SJCRH30 (cell line): ENCODE measurements at regions not wholly inside any gene's neighbourhood (a gene's known extent, or its start where the extent isn't known, plus 50 kb on each side); places are given as distances from the start of the nearest gene placed in this dataset.

ENCODE experiments used
- DNase-seq, 2 experiments: peaks; one replicate each; pipeline ENCODE4 v3.0.0-alpha.2; 2015 to 2020
- H3K27ac ChIP-seq: fragments of 250-450 bp; sonication (Bioruptor Pico); 2 replicates; pipeline ENCODE4 v1.5.1; 2020; ENCODE audit warnings: mild to moderate bottlenecking, moderate library complexity
- H3K27me3 ChIP-seq: fragments of 250-450 bp; sonication (Bioruptor Pico); 2 replicates; pipeline ENCODE4 v1.5.1; 2020; ENCODE audit warnings: mild to moderate bottlenecking, moderate library complexity
- H3K36me3 ChIP-seq: fragments of 250-450 bp; sonication (Bioruptor Pico); 2 replicates; pipeline ENCODE4 v1.5.1; 2020; ENCODE audit warnings: mild to moderate bottlenecking, moderate library complexity
- H3K4me1 ChIP-seq: fragments of 250-450 bp; sonication (Bioruptor Pico); 2 replicates; pipeline ENCODE4 v1.5.1; 2020; ENCODE audit warnings: mild to moderate bottlenecking, moderate library complexity
- H3K4me3 ChIP-seq: fragments of 250-450 bp; sonication (Bioruptor Pico); 2 replicates; pipeline ENCODE4 v1.5.1; 2020; ENCODE audit warnings: mild to moderate bottlenecking, moderate library complexity
- H3K9me3 ChIP-seq: fragments of 250-450 bp; sonication (Bioruptor Pico); replicated peaks from 2 replicates; pipeline ENCODE4 v1.5.1; 2020; ENCODE audit warnings: mild to moderate bottlenecking, moderate library complexity

DNA sequence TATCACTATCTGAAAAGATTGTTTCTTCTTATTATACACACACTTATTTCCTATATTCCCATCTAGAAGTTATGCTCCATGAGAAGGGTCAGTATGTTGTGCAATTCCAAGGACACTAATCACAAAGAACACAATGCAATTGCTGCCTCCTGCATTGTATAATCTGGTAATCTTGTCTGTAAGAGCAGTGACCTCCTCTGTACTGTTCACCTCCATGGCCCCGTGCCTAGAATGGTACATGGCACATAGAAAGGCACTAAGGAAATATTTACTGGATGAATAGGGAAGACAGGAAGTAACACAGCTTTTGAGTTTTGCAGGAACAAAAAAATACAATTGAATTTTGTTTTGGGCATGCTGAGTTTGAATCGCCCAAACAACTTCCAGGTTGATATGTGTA, 214.6 kb upstream of the SALL1 start:
- Histone ChIP-seq H3K4me1 (no peaks in the 10 kb centered on the region), H3K9me3 (no peaks in the 10 kb centered on the region), H3K27me3 (no peaks in the 10 kb centered on the region), H3K4me3 (no peak overlapping the region), H3K36me3 (no peaks in the 10 kb centered on the region), H3K27ac (no peak overlapping the region)
- DNase-seq: no peak

DNA sequence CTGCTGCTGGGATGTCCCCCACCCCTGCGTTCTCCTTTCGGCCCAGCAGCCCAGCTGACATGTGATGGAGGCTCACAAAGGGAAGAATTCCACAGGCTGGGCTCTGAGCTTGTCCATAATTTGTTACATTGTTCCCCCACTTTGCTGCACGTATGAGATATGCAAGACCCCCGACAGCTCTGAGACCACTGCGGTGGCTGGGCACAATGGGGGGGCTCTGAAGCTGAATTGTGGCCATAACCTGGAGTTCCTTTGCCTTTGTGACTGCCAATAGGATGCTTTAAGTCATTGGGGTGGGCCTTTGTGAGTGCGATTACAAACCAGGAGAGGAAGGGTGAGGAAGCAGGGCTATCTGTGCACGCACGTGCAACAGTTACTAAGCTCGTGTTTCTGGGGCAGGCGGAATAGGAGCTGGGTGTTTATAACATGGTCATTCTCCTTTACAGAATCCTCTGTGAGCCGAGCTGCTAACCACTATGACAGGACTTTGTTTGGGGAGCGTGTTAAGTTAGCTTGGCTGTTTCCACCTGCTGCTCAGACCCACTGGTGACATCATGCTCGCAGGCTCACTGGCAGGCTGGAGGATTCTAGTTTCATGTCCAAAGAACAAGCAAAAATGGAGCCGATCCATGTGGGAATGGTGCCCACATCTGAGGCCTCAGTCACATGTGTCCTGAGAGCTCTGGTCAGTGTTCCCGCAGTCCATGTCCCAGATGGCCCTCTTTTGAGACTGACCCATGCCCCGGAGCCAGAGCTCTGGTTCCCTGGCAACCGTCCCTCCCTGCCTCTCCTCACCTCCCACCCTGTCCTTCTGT, 208.3 kb upstream of the SALL1 start:
- Histone ChIP-seq H3K27ac (no peak overlapping the region), H3K36me3 (no peaks in the 10 kb centered on the region), H3K4me1 (no peaks in the 10 kb centered on the region), H3K9me3 (no peaks in the 10 kb centered on the region), H3K27me3 (no peaks in the 10 kb centered on the region), H3K4me3 (no peak overlapping the region)
- DNase-seq: peak in 1 of 2 experiments; percentile 3

GRCh38 chr16:51357839-51358238, 206.8 kb upstream of the SALL1 start:
- H3K27ac ChIP-seq: no peak overlapping the region
- H3K27me3 ChIP-seq: no peaks in the 10 kb centered on the region
- no peak for DNase-seq
- no peaks in the 10 kb centered on the region for H3K36me3 ChIP-seq
- H3K4me3 ChIP-seq: no peak overlapping the region
- H3K9me3 ChIP-seq: no peaks in the 10 kb centered on the region
- H3K4me1 ChIP-seq: no peaks in the 10 kb centered on the region

DNA sequence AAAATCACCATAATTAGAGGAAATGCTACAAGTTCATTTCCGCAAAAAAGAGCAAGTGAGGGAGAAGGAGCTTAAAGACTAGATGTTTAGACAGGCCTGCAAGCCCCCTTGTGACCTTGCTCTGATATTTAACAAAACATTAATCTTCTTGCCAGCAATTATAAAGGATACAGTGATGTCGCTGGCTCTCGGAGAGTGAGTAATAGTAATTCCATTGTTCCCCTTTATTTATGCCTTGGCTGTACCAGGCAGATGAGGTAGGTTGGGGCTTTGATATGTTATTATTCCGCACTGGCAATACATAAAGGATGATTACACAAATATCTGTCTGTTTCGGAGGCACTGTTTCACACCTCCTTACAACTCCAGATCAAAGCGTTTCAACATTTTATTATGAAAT, 204.8 kb upstream of the SALL1 start:
- no peak overlapping the region for H3K4me3 ChIP-seq
- no peaks in the 10 kb centered on the region for H3K36me3 ChIP-seq
- no peaks in the 10 kb centered on the region for H3K4me1 ChIP-seq
- DNase-seq: no peak
- no peak overlapping the region for H3K27ac ChIP-seq
- H3K9me3 ChIP-seq: no peaks in the 10 kb centered on the region
- no peaks in the 10 kb centered on the region for H3K27me3 ChIP-seq

GRCh38 chr16:51355195-51355594, 204.1 kb upstream of the SALL1 start:
- no peak overlapping the region for H3K4me3 ChIP-seq
- DNase-seq: no peak
- no peak overlapping the region for H3K27ac ChIP-seq
- H3K4me1 ChIP-seq: no peaks in the 10 kb centered on the region
- H3K36me3 ChIP-seq: no peaks in the 10 kb centered on the region
- H3K9me3 ChIP-seq: no peaks in the 10 kb centered on the region
- no peaks in the 10 kb centered on the region for H3K27me3 ChIP-seq

GRCh38 chr16:51353055-51353454, 202.0 kb upstream of the SALL1 start:
- Histone ChIP-seq H3K27ac (no peak overlapping the region), H3K9me3 (no peaks in the 10 kb centered on the region), H3K27me3 (no peaks in the 10 kb centered on the region), H3K4me1 (no peaks in the 10 kb centered on the region), H3K36me3 (no peaks in the 10 kb centered on the region), H3K4me3 (no peak overlapping the region)
- DNase-seq: no peak

DNA sequence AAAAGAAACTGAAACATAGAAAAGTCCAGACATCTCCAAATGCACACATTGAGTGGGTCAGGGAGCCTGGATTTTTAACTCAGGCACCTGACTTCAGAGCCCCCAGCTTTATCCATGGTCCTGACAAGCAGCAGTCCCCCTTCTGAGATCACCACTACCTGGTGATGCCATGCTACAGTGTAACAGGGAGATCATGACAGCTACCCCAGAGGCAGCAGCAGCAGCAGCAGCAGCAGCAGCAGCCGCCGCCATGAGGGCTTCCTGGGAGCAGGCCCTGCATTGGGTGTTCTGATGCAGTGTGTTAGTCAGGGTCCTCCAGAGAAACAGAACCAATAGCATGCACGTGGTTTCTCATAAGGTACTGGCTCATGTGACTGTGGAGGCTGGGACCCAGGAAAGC, 198.6 kb upstream of the SALL1 start:
- DNase-seq: no peak
- Histone ChIP-seq H3K4me1 (no peaks in the 10 kb centered on the region), H3K9me3 (no peaks in the 10 kb centered on the region), H3K27ac (no peak overlapping the region), H3K36me3 (no peaks in the 10 kb centered on the region), H3K4me3 (no peak overlapping the region), H3K27me3 (no peaks in the 10 kb centered on the region; the same call in 1 of the 2 replicates)

DNA sequence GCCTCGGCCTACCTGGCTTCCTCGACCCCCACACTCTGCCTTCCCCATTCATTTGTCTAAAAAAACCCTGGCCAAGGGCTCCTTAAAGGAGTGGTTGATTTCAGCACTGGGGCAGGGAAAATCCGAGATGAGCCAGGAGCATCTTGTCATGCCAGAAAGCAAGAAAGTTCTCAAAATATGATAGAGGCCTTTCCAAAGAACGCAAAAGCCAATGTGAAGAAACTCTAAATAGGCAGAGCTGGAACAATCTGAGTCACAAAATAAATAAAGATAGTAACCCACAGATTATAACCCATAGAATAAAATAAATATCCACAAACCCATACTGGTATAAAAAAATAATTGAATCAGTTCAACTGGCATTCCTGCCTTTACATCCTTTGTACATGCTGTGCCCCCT, 192.3 kb upstream of the SALL1 start:
- Histone ChIP-seq H3K36me3 (no peaks in the 10 kb centered on the region), H3K9me3 (no peaks in the 10 kb centered on the region), H3K4me1 (no peaks in the 10 kb centered on the region), H3K27ac (no peak overlapping the region), H3K4me3 (no peak overlapping the region), H3K27me3 (no peaks in the 10 kb centered on the region; the same call in 1 of the 2 replicates)
- DNase-seq: no peak

DNA sequence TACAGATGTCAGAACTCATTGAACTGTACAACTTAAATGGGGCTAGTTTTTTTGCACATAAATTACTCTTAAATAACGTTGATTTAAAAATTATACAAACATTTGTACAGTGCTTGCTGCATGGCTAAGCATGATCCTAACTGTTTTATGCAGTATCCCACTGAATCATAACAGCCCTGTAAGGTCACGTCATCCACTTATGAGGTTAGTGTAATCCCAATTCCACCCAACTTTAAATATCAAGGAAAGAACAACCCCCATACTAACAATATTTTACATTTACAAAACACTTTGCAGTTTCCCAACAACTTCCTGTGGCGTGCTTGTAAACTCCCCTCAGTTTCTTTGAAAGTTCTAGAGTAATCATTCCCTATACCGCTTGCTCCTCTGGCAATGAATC, 190.1 kb upstream of the SALL1 start:
- Histone ChIP-seq H3K36me3 (no peaks in the 10 kb centered on the region), H3K4me1 (no peaks in the 10 kb centered on the region), H3K9me3 (no peaks in the 10 kb centered on the region), H3K27me3 (no peaks in the 10 kb centered on the region; the same call in 1 of the 2 replicates), H3K27ac (no peak overlapping the region), H3K4me3 (no peak overlapping the region)
- DNase-seq: no peak

DNA sequence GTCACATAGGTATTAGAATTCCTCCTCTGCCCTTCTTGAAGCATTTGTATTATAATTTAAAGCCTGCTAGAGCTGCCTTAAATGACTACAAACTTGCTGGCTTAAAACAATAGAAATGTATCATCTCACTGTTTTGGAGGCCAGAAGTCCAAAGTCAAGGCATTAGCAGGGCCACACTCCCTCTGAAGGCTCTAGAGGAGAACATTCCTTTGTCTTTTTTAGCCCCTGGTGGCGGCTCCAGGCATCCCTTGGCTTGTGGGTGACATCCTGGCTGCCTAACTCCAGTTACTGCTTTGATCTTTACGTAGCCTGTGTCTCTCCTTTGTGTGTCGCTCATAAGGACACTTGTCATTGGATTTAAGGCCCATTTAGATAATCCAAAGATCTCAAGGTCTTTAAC, 186.6 kb upstream of the SALL1 start:
- H3K4me3 ChIP-seq: no peak overlapping the region
- no peak overlapping the region for H3K27ac ChIP-seq
- H3K9me3 ChIP-seq: no peaks in the 10 kb centered on the region
- DNase-seq: no peak
- H3K36me3 ChIP-seq: no peaks in the 10 kb centered on the region
- H3K27me3 ChIP-seq: no peaks in the 10 kb centered on the region; the same call in 1 of the 2 replicates
- no peaks in the 10 kb centered on the region for H3K4me1 ChIP-seq

- DNase-seq: no peak
- H3K27ac ChIP-seq: no peak overlapping the region
- no peak overlapping the region for H3K4me3 ChIP-seq
- no peaks in the 10 kb centered on the region for H3K9me3 ChIP-seq
- H3K36me3 ChIP-seq: no peaks in the 10 kb centered on the region
- no peaks in the 10 kb centered on the region for H3K4me1 ChIP-seq
- no peaks in the 10 kb centered on the region for H3K27me3 ChIP-seq
Observed at GRCh38 chr16:51328733-51329132, 177.7 kb upstream of the SALL1 start.

GRCh38 chr16:51327001-51327400, 175.9 kb upstream of the SALL1 start:
- DNase-seq: no peak
- Histone ChIP-seq H3K27ac (no peak overlapping the region), H3K4me3 (no peak overlapping the region), H3K36me3 (no peaks in the 10 kb centered on the region), H3K9me3 (no peaks in the 10 kb centered on the region), H3K27me3 (no peaks in the 10 kb centered on the region), H3K4me1 (no peaks in the 10 kb centered on the region)

- no peaks in the 10 kb centered on the region for H3K36me3 ChIP-seq
- no peaks in the 10 kb centered on the region for H3K4me1 ChIP-seq
- H3K9me3 ChIP-seq: no peaks in the 10 kb centered on the region
- H3K27me3 ChIP-seq: no peaks in the 10 kb centered on the region
- H3K4me3 ChIP-seq: no peak overlapping the region
- peak in 1 of 2 experiments; percentile 8 for DNase-seq
- no peak overlapping the region for H3K27ac ChIP-seq
Observed at GRCh38 chr16:51326131-51326856, 175.2 kb upstream of the SALL1 start.

DNA sequence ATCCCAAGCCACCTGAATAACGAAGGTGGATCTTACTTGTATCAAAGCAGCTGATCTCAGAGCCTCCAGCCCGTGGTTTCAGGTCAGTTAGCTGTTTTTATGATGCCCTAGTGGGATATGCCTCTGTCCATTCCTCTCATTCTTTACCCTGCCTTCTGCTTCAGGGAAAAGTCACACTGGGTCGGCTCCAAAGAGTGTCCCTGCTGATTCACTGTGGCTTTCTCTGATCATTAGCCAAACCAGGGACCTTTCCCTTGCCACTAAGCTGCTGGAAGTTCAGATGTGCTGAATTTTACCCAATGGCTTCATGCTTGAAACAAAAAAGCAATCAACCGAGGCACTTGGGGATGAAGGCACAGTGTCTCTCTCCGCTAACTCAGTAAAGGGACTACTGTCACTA, 170.2 kb upstream of the SALL1 start:
- Histone ChIP-seq H3K4me1 (no peaks in the 10 kb centered on the region), H3K9me3 (no peaks in the 10 kb centered on the region), H3K27me3 (no peaks in the 10 kb centered on the region), H3K27ac (no peak overlapping the region), H3K4me3 (no peak overlapping the region), H3K36me3 (no peaks in the 10 kb centered on the region)
- no peak for DNase-seq

- H3K4me3 ChIP-seq: no peak overlapping the region
- no peak overlapping the region for H3K27ac ChIP-seq
- H3K36me3 ChIP-seq: no peaks in the 10 kb centered on the region
- H3K27me3 ChIP-seq: no peaks in the 10 kb centered on the region
- H3K9me3 ChIP-seq: no peaks in the 10 kb centered on the region
- no peak for DNase-seq
- H3K4me1 ChIP-seq: no peaks in the 10 kb centered on the region
Observed at GRCh38 chr16:51317575-51317974, 166.5 kb upstream of the SALL1 start.

DNA sequence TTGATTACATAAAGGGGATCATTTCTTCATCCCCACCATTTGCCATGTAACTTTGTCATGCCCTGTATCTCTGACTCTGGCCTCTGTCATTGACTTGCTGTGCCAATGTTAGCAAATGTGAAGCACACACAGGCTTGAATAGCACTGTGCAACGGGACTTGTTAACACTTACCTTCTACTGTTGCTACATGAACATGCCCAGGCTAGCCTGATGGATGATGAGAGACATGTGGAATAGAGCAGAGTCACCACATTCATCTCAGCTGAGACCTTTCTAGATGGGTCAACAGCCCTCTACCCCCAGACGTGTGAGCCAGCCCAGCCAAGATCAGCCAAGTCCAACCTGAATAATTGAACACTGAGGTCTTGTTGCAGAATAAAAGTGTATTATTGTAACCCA, 162.1 kb upstream of the SALL1 start:
- no peaks in the 10 kb centered on the region for H3K36me3 ChIP-seq
- no peak overlapping the region for H3K4me3 ChIP-seq
- no peak for DNase-seq
- no peaks in the 10 kb centered on the region for H3K9me3 ChIP-seq
- H3K4me1 ChIP-seq: no peaks in the 10 kb centered on the region
- H3K27ac ChIP-seq: no peak overlapping the region
- no peaks in the 10 kb centered on the region for H3K27me3 ChIP-seq
